HG02970 (cell line): ENCODE measurements at regions not wholly inside any gene's neighbourhood (a gene's known extent, or its start where the extent isn't known, plus 50 kb on each side); places are given as distances from the start of the nearest gene placed in this dataset.
"Not testable (repeated sequence)": the region's sequence is repeated elsewhere in the genome, so short reads cannot be mapped to it uniquely, and the experiment has no call there.

ENCODE experiments used
- ATAC-seq: cut with Tn5 transposase; IDR thresholded peaks from one replicate; pipeline ENCODE4 v1.9.1; 2021; ENCODE audit warnings: mild to moderate bottlenecking, moderate library complexity, moderate number of reproducible peaks; ENCODE audit not compliant: unreplicated experiment, low FRiP score

- no peak for ATAC-seq
Observed at GRCh38 chr9:22216730-22217172, 207.6 kb upstream of the CDKN2B start.

- no peak for ATAC-seq
Observed at GRCh38 chr9:22217254-22217653, 208.1 kb upstream of the CDKN2B start.

- ATAC-seq = not testable (repeated sequence)
Observed at GRCh38 chr9:22225856-22226255, 216.8 kb upstream of the CDKN2B start.

GRCh38 chr9:22227986-22228385 lies 218.6 kb upstream of the DMRTA1 start:
- ATAC-seq = no peak

GRCh38 chr9:22228542-22228941 lies 218.1 kb upstream of the DMRTA1 start:
- ATAC-seq = no peak

- ATAC-seq = no peak
Observed at GRCh38 chr9:22229069-22229468, 217.6 kb upstream of the DMRTA1 start.

GRCh38 chr9:22231309-22231708 lies 215.3 kb upstream of the DMRTA1 start:
- ATAC-seq = not testable (repeated sequence)

- no peak for ATAC-seq
Observed at GRCh38 chr9:22232971-22233370, 213.7 kb upstream of the DMRTA1 start.

GRCh38 chr9:22237497-22238363 lies 208.9 kb upstream of the DMRTA1 start:
- no peak for ATAC-seq

GRCh38 chr9:22238809-22239684 lies 207.6 kb upstream of the DMRTA1 start:
- ATAC-seq = no peak

- peak; percentile 75 for ATAC-seq
Observed at GRCh38 chr9:22240619-22241018, 206.0 kb upstream of the DMRTA1 start.

GRCh38 chr9:22241024-22241423 lies 205.6 kb upstream of the DMRTA1 start:
- no peak for ATAC-seq

GRCh38 chr9:22241611-22242010 lies 205.0 kb upstream of the DMRTA1 start:
- ATAC-seq = no peak

- ATAC-seq = no peak
Observed at GRCh38 chr9:22244139-22245011, 202.2 kb upstream of the DMRTA1 start.

GRCh38 chr9:22255337-22255736 lies 191.3 kb upstream of the DMRTA1 start:
- no peak for ATAC-seq

GRCh38 chr9:22256381-22256780 lies 190.2 kb upstream of the DMRTA1 start:
- no peak for ATAC-seq

GRCh38 chr9:22257026-22257816 lies 189.4 kb upstream of the DMRTA1 start:
- ATAC-seq = no peak

- no peak for ATAC-seq
Observed at GRCh38 chr9:22265038-22265437, 181.6 kb upstream of the DMRTA1 start.

- no peak for ATAC-seq
Observed at GRCh38 chr9:22265534-22265933, 181.1 kb upstream of the DMRTA1 start.

GRCh38 chr9:22274477-22274876 lies 172.1 kb upstream of the DMRTA1 start:
- no peak for ATAC-seq
